ENCODE measurements at regions not wholly inside any gene's neighbourhood (a gene's known extent, or its start where the extent isn't known, plus 50 kb on each side); places are given as distances from the start of the nearest gene placed in this dataset.

GRCh38 chr12:54127538-54128259 is 61.1 kb downstream of the SMUG1 start:
- Histone ChIP-seq H3K9me3 (replicated peaks; ENCODE audit: low read length) (no peaks in the 10 kb centered on the region), H3K9ac (ENCODE audit: low read depth, low read length) (peak overlapping the region; percentile 89), H3K4me2 (ENCODE audit: low read length) (peak overlapping the region; percentile 96), H3K27me3 (ENCODE audit: control insufficient read depth, insufficient read depth, low read length) (no peaks in the 10 kb centered on the region), H3K36me3 (ENCODE audit: insufficient read depth, low read length) (peaks cover 8% of the 10 kb centered on the region), H3K4me1 (ENCODE audit: control insufficient read depth, insufficient read depth, low read length) (peaks cover 10% of the 10 kb centered on the region), H3K4me3 (ENCODE audit: low read length) (peak overlapping the region; percentile 78)

DNA sequence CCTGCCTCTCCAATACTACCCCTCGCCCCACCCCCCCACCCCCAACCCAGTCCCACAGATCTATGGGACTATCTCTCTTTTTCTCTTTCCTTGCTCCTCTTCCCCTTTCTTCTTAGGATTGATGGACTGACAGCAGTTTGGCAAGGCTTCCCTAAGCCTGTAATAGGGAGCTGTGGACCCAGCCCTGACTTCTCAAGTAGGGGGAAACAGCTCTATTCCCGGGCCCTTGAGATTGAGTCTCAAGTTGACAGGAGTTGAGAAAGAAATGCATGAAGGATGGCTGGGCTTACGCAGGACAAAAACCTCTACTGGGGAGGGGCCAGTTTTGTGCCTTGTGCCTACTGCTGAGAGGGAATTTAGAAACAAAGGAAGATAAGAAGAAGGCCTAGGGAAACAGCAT is 60.4 kb downstream of the SMUG1 start:
- H3K9me3 ChIP-seq (replicated peaks; ENCODE audit: low read length): no peaks in the 10 kb centered on the region
- H3K9ac ChIP-seq (ENCODE audit: low read depth, low read length): no peak overlapping the region
- H3K36me3 ChIP-seq (ENCODE audit: insufficient read depth, low read length): peaks cover 8% of the 10 kb centered on the region
- no peak overlapping the region for H3K4me2 ChIP-seq (ENCODE audit: low read length)
- peaks cover 10% of the 10 kb centered on the region for H3K4me1 ChIP-seq (ENCODE audit: control insufficient read depth, insufficient read depth, low read length)
- H3K27me3 ChIP-seq (ENCODE audit: control insufficient read depth, insufficient read depth, low read length): no peaks in the 10 kb centered on the region
- H3K4me3 ChIP-seq (ENCODE audit: low read length): no peak overlapping the region

DNA sequence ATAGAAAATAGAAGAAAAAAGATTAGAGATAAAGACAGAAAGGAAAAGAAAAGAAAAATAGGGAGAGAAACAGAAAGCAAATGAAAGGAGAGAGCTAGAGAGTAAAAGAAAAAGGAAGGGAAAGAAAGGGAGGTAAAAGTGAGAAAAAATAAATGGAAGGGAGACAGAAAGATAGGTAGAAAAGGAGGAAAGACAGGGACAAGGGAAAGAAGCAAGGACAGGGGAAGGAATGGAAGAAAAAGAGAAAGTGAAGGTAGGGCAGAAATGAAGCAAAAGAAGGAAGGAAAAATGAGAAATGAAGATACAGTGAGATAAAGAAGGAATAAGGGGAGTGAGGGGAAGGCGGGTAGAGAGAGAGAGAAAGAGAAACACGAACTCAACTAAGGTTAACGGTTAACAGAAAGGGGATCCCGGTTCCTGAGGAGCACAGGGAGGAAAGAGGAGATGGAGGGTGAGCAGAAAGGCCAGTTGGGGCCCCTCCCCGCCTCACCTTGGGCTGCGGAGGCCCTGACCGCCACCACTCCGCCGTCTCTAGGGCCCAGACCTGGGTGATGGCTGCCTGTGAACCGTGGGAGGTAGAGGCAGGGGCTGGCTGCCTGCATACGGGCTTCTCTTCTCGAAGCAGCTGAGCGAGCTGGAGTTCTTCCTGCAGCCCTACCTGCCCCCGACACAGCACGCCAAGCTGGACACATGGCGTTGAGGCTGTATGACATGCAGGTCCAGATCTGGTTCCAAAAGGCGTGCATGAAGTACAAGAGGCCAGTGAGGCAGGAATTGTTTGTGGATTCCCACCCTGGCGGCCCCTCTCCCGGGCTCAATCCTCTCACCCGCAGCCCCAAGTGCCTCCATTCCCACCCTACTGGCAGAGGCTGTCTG is 59.5 kb downstream of the SMUG1 start:
- Histone ChIP-seq H3K9me3 (replicated peaks; ENCODE audit: low read length) (no peaks in the 10 kb centered on the region), H3K4me1 (ENCODE audit: control insufficient read depth, insufficient read depth, low read length) (peaks cover 10% of the 10 kb centered on the region), H3K36me3 (ENCODE audit: insufficient read depth, low read length) (peaks cover 8% of the 10 kb centered on the region), H3K4me3 (ENCODE audit: low read length) (no peak overlapping the region), H3K27me3 (ENCODE audit: control insufficient read depth, insufficient read depth, low read length) (no peaks in the 10 kb centered on the region), H3K9ac (ENCODE audit: low read depth, low read length) (no peak overlapping the region), H3K4me2 (ENCODE audit: low read length) (no peak overlapping the region)

Data from skeletal muscle satellite cell (primary cell).